Vagina (tissue), 2 donors: ENCODE measurements at regions not wholly inside any gene's neighbourhood (a gene's known extent, or its start where the extent isn't known, plus 50 kb on each side); places are given as distances from the start of the nearest gene placed in this dataset.

ENCODE experiments used
- CTCF ChIP-seq, 3 experiments: fragments of 450-650 bp in 2 of 3; fragments of 200-600 bp in 1 of 3; sonication (generic) in 1 of 3; IDR thresholded peaks; one replicate each; pipeline ENCODE4 v1.5.1; 2017 to 2019; ENCODE audit warnings: antibody characterized with exemption in 3 of 3, mild to moderate bottlenecking in 2 of 3, moderate library complexity in 2 of 3
- POLR2AphosphoS5 ChIP-seq, 2 donors: sonication (generic); formaldehyde crosslinking; IDR thresholded peaks; one replicate each; pipeline ENCODE4 v1.9.0; 2017; ENCODE audit warnings: antibody characterized with exemption in 2 of 2, mild to moderate bottlenecking in 2 of 2, low read depth in 1 of 2; ENCODE audit not compliant: insufficient read depth in 1 of 2

GRCh38 chr3:159634483-159634882, 354.2 kb upstream of the IL12A start:
- TF ChIP-seq CTCF (IDR thresholded peaks at IDR 0.05): no peak
- no peak for TF ChIP-seq POLR2AphosphoS5 (IDR thresholded peaks at IDR 0.05; ENCODE audit: insufficient read depth in 1 of 2, low read depth in 1 of 2)
